ENCODE measurements at regions not wholly inside any gene's neighbourhood (a gene's known extent, or its start where the extent isn't known, plus 50 kb on each side); places are given as distances from the start of the nearest gene placed in this dataset.

GRCh38 chr5:101520417-101520816, 617.3 kb upstream of the ST8SIA4 start:
- no peaks in the 10 kb centered on the region for H3K9me3 ChIP-seq
- 86 to 91% methylated on average over 2 of the region's 2 CpGs for WGBS, 2 donors

GRCh38 chr5:101517795-101518194, 614.7 kb upstream of the ST8SIA4 start:
- TF ChIP-seq CTCF (IDR thresholded peaks at IDR 0.05) = no peak
- no peak for TF ChIP-seq POLR2A (IDR thresholded peaks at IDR 0.05)
- Histone ChIP-seq H3K27ac (no peak overlapping the region), H3K36me3 (ENCODE audit: low read depth, missing control alignments) (no peaks in the 10 kb centered on the region), H3K9me3 (no peaks in the 10 kb centered on the region), H3K4me1 (no peaks in the 10 kb centered on the region), H3K27me3 (no peaks in the 10 kb centered on the region), H3K4me3 (no peak overlapping the region)
- no peak for DNase-seq
- 72 to 77% methylated on average over 2 of the region's 2 CpGs for WGBS, 2 donors
- intact Hi-C loops (cut with DNase I; ENCODE audit: low total_unique reads) = no loop called here

More at GRCh38 chr5:101520417-101520816, 617.3 kb upstream of the ST8SIA4 start:
- H3K27me3 ChIP-seq = no peaks in the 10 kb centered on the region
- H3K27ac ChIP-seq = no peak overlapping the region
- no peak for DNase-seq
- H3K36me3 ChIP-seq (ENCODE audit: low read depth, missing control alignments) = no peaks in the 10 kb centered on the region
- no peak overlapping the region for H3K4me3 ChIP-seq
- no peak for TF ChIP-seq CTCF (IDR thresholded peaks at IDR 0.05)
- no peak for TF ChIP-seq POLR2A (IDR thresholded peaks at IDR 0.05)
- intact Hi-C loops (cut with DNase I; ENCODE audit: low total_unique reads) = no loop called here
- no peaks in the 10 kb centered on the region for H3K4me1 ChIP-seq

GRCh38 chr5:101515721-101516120, 612.6 kb upstream of the ST8SIA4 start:
- H3K4me3 ChIP-seq = no peak overlapping the region
- whole genome bisulfite sequencing, 2 donors = 15 to 43% methylated on average over 2 of the region's 2 CpGs
- DNase-seq = no peak

GRCh38 chr5:101505891-101506570, 602.9 kb upstream of the ST8SIA4 start:
- no peak overlapping the region for H3K4me3 ChIP-seq
- no peaks in the 10 kb centered on the region for H3K36me3 ChIP-seq (ENCODE audit: low read depth, missing control alignments)
- no peaks in the 10 kb centered on the region for H3K27me3 ChIP-seq
- WGBS, 2 donors = 89% methylated on average over 7 to 25 of the region's 25 CpGs
- intact Hi-C loops (cut with DNase I; ENCODE audit: low total_unique reads) = no loop called here
- DNase-seq = no peak
- no peak overlapping the region for H3K27ac ChIP-seq
- no peaks in the 10 kb centered on the region for H3K9me3 ChIP-seq
- TF ChIP-seq CTCF (IDR thresholded peaks at IDR 0.05) (no peak), POLR2A (IDR thresholded peaks at IDR 0.05) (no peak)
- H3K4me1 ChIP-seq = no peaks in the 10 kb centered on the region

More at GRCh38 chr5:101515721-101516120, 612.6 kb upstream of the ST8SIA4 start:
- no peak overlapping the region for H3K27ac ChIP-seq
- TF ChIP-seq POLR2A (IDR thresholded peaks at IDR 0.05) (no peak), CTCF (IDR thresholded peaks at IDR 0.05) (no peak)
- no peaks in the 10 kb centered on the region for H3K27me3 ChIP-seq
- H3K9me3 ChIP-seq = no peaks in the 10 kb centered on the region
- H3K4me1 ChIP-seq = no peaks in the 10 kb centered on the region
- H3K36me3 ChIP-seq (ENCODE audit: low read depth, missing control alignments) = no peaks in the 10 kb centered on the region
- intact Hi-C loops (cut with DNase I; ENCODE audit: low total_unique reads) = no loop called here

GRCh38 chr5:101482931-101483330, 579.8 kb upstream of the ST8SIA4 start:
- intact Hi-C loops (cut with DNase I; ENCODE audit: low total_unique reads) = no loop called here
- H3K36me3 ChIP-seq (ENCODE audit: low read depth, missing control alignments) = no peaks in the 10 kb centered on the region

More at GRCh38 chr5:101482931-101483330, 579.8 kb upstream of the ST8SIA4 start:
- no peak for DNase-seq
- Histone ChIP-seq H3K9me3 (no peaks in the 10 kb centered on the region), H3K27ac (no peak overlapping the region), H3K4me3 (no peak overlapping the region), H3K4me1 (no peaks in the 10 kb centered on the region), H3K27me3 (no peaks in the 10 kb centered on the region)
- 64% methylated on average over 2 to 3 of the region's 3 CpGs for WGBS, 2 donors
- TF ChIP-seq POLR2A (IDR thresholded peaks at IDR 0.05) = no peak

Measured in testis (tissue), 2 donors.